WTC11 (cell line): ENCODE measurements at regions not wholly inside any gene's neighbourhood (a gene's known extent, or its start where the extent isn't known, plus 50 kb on each side); places are given as distances from the start of the nearest gene placed in this dataset.

ENCODE experiments used
- ATAC-seq: fragments of 200-7000 bp; cut with Tn5 transposase; 2 replicates; pipeline ENCODE4 v1.10.0; 2021; ENCODE audit warnings: mild to moderate bottlenecking, moderate library complexity
- CTCF ChIA-PET: fragments of 300-600 bp; sonication (Branson Sonifier 250); formaldehyde crosslinking; loops from one replicate; lab custom pipeline; 2021; ENCODE audit warnings: antibody characterized with exemption; lab: Charles Lee
- POLR2A ChIA-PET: fragments of 350-600 bp; sonication (Branson Sonifier 250); formaldehyde crosslinking; loops from one replicate; lab custom pipeline; 2021; ENCODE audit warnings: antibody characterized with exemption; lab: Charles Lee
- DNase-seq: peaks from one replicate; pipeline ENCODE4 v3.0.0; 2021; ENCODE audit warnings: low spot score
- H3K27ac Mint-ChIP-seq: 2 replicates; pipeline ENCODE4 v1.8.0; 2021; ENCODE audit warnings: mixed read lengths
- H3K27me3 Mint-ChIP-seq: 2 replicates; pipeline ENCODE4 v1.8.0; 2021; ENCODE audit warnings: low read depth, mild to moderate bottlenecking, moderate library complexity, mixed read lengths
- H3K36me3 Mint-ChIP-seq: 2 replicates; pipeline ENCODE4 v1.8.0; 2021; ENCODE audit warnings: mixed read lengths
- H3K4me1 Mint-ChIP-seq: 2 replicates; pipeline ENCODE4 v1.8.0; 2022; ENCODE audit warnings: mixed read lengths
- H3K4me3 Mint-ChIP-seq: 2 replicates; pipeline ENCODE4 v1.8.0; 2021; ENCODE audit warnings: mild to moderate bottlenecking, moderate library complexity, mixed read lengths
- H3K9me3 Mint-ChIP-seq: 2 replicates; pipeline ENCODE4 v1.8.0; 2021; ENCODE audit warnings: mixed read lengths
- ARID4B ChIP-seq: sonication (generic); formaldehyde crosslinking; IDR thresholded peaks from 2 replicates; pipeline ENCODE4 v1.8.0; 2023; ENCODE audit warnings: missing genetic modification reagents, mild to moderate bottlenecking, borderline replicate concordance
- ATF1 ChIP-seq: sonication (generic); formaldehyde crosslinking; IDR thresholded peaks from 2 replicates; pipeline ENCODE4 v1.8.1; 2023; ENCODE audit warnings: mild to moderate bottlenecking, moderate library complexity, missing genetic modification reagents
- ATF3 ChIP-seq: sonication (generic); formaldehyde crosslinking; conservative IDR thresholded peaks from 2 replicates; pipeline ENCODE4 v1.8.1; 2022; ENCODE audit warnings: mild to moderate bottlenecking, missing genetic modification reagents
- E2F4 ChIP-seq: sonication (generic); formaldehyde crosslinking; IDR thresholded peaks from 2 replicates; pipeline ENCODE4 v1.8.1; 2022; ENCODE audit warnings: low read depth, mild to moderate bottlenecking, moderate library complexity, missing genetic modification reagents, borderline replicate concordance
- EMX1 ChIP-seq: fragments of 250-450 bp; sonication (Bioruptor Pico); IDR thresholded peaks from 2 replicates; pipeline ENCODE4 v1.8.0; 2021; ENCODE audit warnings: mild to moderate bottlenecking
- FOXK1 ChIP-seq: sonication (generic); formaldehyde crosslinking; IDR thresholded peaks from 2 replicates; pipeline ENCODE4 v1.8.0; 2022; ENCODE audit warnings: mild to moderate bottlenecking, moderate library complexity, missing genetic modification reagents
- FOXP1 ChIP-seq: sonication (generic); formaldehyde crosslinking; IDR thresholded peaks from 2 replicates; pipeline ENCODE4 v1.8.0; 2022; ENCODE audit warnings: missing genetic modification reagents, mild to moderate bottlenecking, moderate library complexity, borderline replicate concordance
- KAT7 ChIP-seq: sonication (generic); formaldehyde crosslinking; IDR thresholded peaks from 2 replicates; pipeline ENCODE4 v1.8.1; 2023; ENCODE audit warnings: missing genetic modification reagents, mild to moderate bottlenecking, borderline replicate concordance
- NR1H2 ChIP-seq: sonication (generic); formaldehyde crosslinking; IDR thresholded peaks from 2 replicates; pipeline ENCODE4 v1.9.0; 2021; ENCODE audit warnings: mild to moderate bottlenecking, moderate library complexity, missing genetic modification reagents
- PRDM15 ChIP-seq: sonication (generic); formaldehyde crosslinking; IDR thresholded peaks from 2 replicates; pipeline ENCODE4 v1.8.0; 2022; ENCODE audit warnings: missing genetic modification reagents
- SMAD4 ChIP-seq: sonication (generic); formaldehyde crosslinking; IDR thresholded peaks from 2 replicates; pipeline ENCODE4 v1.8.0; 2022; ENCODE audit warnings: mild to moderate bottlenecking, missing genetic modification reagents
- SOX15 ChIP-seq: fragments of 250-450 bp; sonication (Bioruptor Pico); IDR thresholded peaks from 2 replicates; pipeline ENCODE4 v1.9.0; 2021; ENCODE audit warnings: mild to moderate bottlenecking
- TEAD4 ChIP-seq: sonication (generic); formaldehyde crosslinking; IDR thresholded peaks from 2 replicates; pipeline ENCODE4 v1.8.0; 2022; ENCODE audit warnings: mild to moderate bottlenecking, missing genetic modification reagents
- USF2 ChIP-seq: sonication (generic); formaldehyde crosslinking; IDR thresholded peaks from 2 replicates; pipeline ENCODE4 v1.8.1; 2023; ENCODE audit warnings: mild to moderate bottlenecking, missing genetic modification reagents, moderate library complexity
- ZNF219 ChIP-seq: sonication (generic); formaldehyde crosslinking; IDR thresholded peaks from 2 replicates; pipeline ENCODE4 v1.8.0; 2023; ENCODE audit warnings: missing genetic modification reagents, mild to moderate bottlenecking, borderline replicate concordance

- ATAC-seq: no peak
Observed at GRCh38 chr3:159664006-159664405, 324.6 kb upstream of the IL12A start.

More at GRCh38 chr3:159664006-159664405, 324.6 kb upstream of the IL12A start:
- peaks cover 18% of the 10 kb centered on the region for H3K9me3 Mint-ChIP-seq
- H3K27ac Mint-ChIP-seq: no peak overlapping the region
- TF ChIP-seq ATF3 (CRISPR knock-in tag): no peak
- TF ChIP-seq SMAD4 (CRISPR knock-in tag): no peak
- TF ChIP-seq ATF1 (CRISPR knock-in tag): no peak
- no peak for TF ChIP-seq EMX1 (CRISPR knock-in tag)
- TF ChIP-seq ZNF219 (CRISPR knock-in tag): no peak
- TF ChIP-seq PRDM15: no peak
- TF ChIP-seq NR1H2 (CRISPR knock-in tag): no peak
- TF ChIP-seq ARID4B (CRISPR knock-in tag): no peak
- TF ChIP-seq TEAD4 (CRISPR knock-in tag): no peak
- no peak for TF ChIP-seq SOX15 (CRISPR knock-in tag)
- TF ChIP-seq FOXP1 (CRISPR knock-in tag): no peak
- no peak for TF ChIP-seq USF2 (CRISPR knock-in tag)
- no peak for TF ChIP-seq KAT7 (CRISPR knock-in tag)
- TF ChIP-seq FOXK1 (CRISPR knock-in tag): no peak
- no peak for TF ChIP-seq E2F4
- H3K36me3 Mint-ChIP-seq: peaks cover 4% of the 10 kb centered on the region; the same call in 1 of the 2 replicates
- ChIA-PET POLR2A (no interaction called here), CTCF (no interaction called here)
- DNase-seq: no peak
- no peak overlapping the region for H3K4me3 Mint-ChIP-seq
- peaks cover 4% of the 10 kb centered on the region for H3K4me1 Mint-ChIP-seq
- H3K27me3 Mint-ChIP-seq: no peaks in the 10 kb centered on the region
